ENCODE measurements at regions not wholly inside any gene's neighbourhood (a gene's known extent, or its start where the extent isn't known, plus 50 kb on each side); places are given as distances from the start of the nearest gene placed in this dataset.
"Not testable (repeated sequence)": the region's sequence is repeated elsewhere in the genome, so short reads cannot be mapped to it uniquely, and the experiment has no call there.

GRCh38 chr13:80931766-80932165 lies 590.8 kb upstream of the SPRY2 start:
- Histone ChIP-seq H3K27ac (ENCODE audit: poor library complexity, severe bottlenecking) (no peak overlapping the region), H3K9me3 (ENCODE audit: severe bottlenecking) (no peaks in the 10 kb centered on the region), H3K36me3 (ENCODE audit: low read depth) (no peaks in the 10 kb centered on the region), H3K4me1 (ENCODE audit: insufficient read depth, poor library complexity, severe bottlenecking) (no peaks in the 10 kb centered on the region), H3K27me3 (ENCODE audit: insufficient read depth, poor library complexity, severe bottlenecking) (no peaks in the 10 kb centered on the region), H3K4me3 (ENCODE audit: severe bottlenecking) (no peak overlapping the region)
- DNase-seq (ENCODE audit: low spot score), result no peak
- ATAC-seq (ENCODE audit: low read depth), result no peak
- TF ChIP-seq CTCF (IDR thresholded peaks at IDR 0.05; ENCODE audit: poor library complexity, severe bottlenecking), result no peak

DNA sequence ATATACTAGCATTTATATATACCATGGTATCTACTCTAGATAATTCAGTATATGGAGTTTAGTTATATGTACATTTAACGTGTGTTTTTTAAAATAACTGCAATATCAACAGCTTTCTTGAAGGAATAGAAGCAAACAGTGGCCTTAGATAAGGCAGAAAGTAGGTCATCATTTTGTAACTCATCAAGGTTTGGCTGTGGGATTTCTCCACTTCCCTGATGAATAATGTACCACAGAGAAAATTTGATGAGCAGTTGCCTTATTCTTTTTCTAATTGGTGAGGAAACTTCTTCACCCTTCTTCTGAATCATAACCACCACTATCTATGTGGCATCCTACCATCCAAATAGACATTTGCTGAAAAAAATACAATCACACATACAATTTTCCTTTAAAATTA lies 590.2 kb upstream of the SPRY2 start:
- Histone ChIP-seq H3K27ac (ENCODE audit: poor library complexity, severe bottlenecking) (no peak overlapping the region), H3K9me3 (ENCODE audit: severe bottlenecking) (no peaks in the 10 kb centered on the region), H3K4me3 (ENCODE audit: severe bottlenecking) (no peak overlapping the region), H3K27me3 (ENCODE audit: insufficient read depth, poor library complexity, severe bottlenecking) (no peaks in the 10 kb centered on the region), H3K36me3 (ENCODE audit: low read depth) (no peaks in the 10 kb centered on the region), H3K4me1 (ENCODE audit: insufficient read depth, poor library complexity, severe bottlenecking) (no peaks in the 10 kb centered on the region)
- DNase-seq (ENCODE audit: low spot score), result no peak
- no peak for ATAC-seq (ENCODE audit: low read depth)
- no peak for TF ChIP-seq CTCF (IDR thresholded peaks at IDR 0.05; ENCODE audit: poor library complexity, severe bottlenecking)

DNA sequence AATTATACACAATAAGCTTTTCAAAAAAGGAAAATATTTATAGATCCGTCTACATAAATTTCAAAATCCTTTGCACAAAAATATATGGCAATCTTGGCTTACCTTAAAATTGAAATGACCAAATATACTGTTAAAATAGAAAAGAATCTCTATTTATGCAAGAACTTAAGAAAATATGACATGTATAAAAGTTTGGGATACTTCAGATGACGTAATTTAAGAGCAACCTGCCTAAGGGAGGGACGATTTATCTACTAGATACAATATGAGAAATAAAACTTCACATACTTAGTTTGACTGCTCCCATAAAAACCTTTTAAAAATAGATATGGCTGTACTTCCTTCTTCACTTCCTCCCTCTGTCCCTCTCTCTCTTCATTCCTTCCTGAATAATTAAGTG lies 587.3 kb upstream of the SPRY2 start:
- no peak for TF ChIP-seq CTCF (IDR thresholded peaks at IDR 0.05; ENCODE audit: poor library complexity, severe bottlenecking)
- no peaks in the 10 kb centered on the region for H3K4me1 ChIP-seq (ENCODE audit: insufficient read depth, poor library complexity, severe bottlenecking)
- H3K4me3 ChIP-seq (ENCODE audit: severe bottlenecking), result no peak overlapping the region
- no peaks in the 10 kb centered on the region for H3K36me3 ChIP-seq (ENCODE audit: low read depth)
- H3K27me3 ChIP-seq (ENCODE audit: insufficient read depth, poor library complexity, severe bottlenecking), result no peaks in the 10 kb centered on the region
- H3K27ac ChIP-seq (ENCODE audit: poor library complexity, severe bottlenecking), result no peak overlapping the region
- no peak for DNase-seq (ENCODE audit: low spot score)
- no peaks in the 10 kb centered on the region for H3K9me3 ChIP-seq (ENCODE audit: severe bottlenecking)
- ATAC-seq (ENCODE audit: low read depth), result no peak

GRCh38 chr13:80926024-80926423 lies 585.1 kb upstream of the SPRY2 start:
- not testable (repeated sequence) for DNase-seq (ENCODE audit: low spot score); H3K27me3 ChIP-seq (ENCODE audit: insufficient read depth, poor library complexity, severe bottlenecking); H3K4me3 ChIP-seq (ENCODE audit: severe bottlenecking); H3K4me1 ChIP-seq (ENCODE audit: insufficient read depth, poor library complexity, severe bottlenecking); H3K36me3 ChIP-seq (ENCODE audit: low read depth); ATAC-seq (ENCODE audit: low read depth); H3K9me3 ChIP-seq (ENCODE audit: severe bottlenecking); H3K27ac ChIP-seq (ENCODE audit: poor library complexity, severe bottlenecking)

DNA sequence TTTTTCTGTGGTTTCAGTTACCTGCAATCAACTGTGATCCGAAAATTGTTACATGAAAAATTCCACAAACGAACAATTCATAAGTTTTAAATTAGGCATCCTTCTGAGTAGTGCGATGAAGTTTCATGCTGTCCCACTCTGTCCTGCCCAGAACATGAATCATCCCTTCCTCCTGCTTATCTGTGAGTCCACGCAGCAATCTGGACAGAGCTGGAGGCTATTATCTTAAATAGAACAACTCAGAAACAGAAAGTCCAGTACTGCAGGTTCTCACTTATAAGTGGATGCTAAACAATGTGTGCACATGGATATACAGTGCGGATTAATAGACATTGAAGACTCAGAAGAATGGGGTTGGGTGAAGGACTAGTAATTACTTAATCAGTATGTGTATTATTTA lies 583.7 kb upstream of the SPRY2 start:
- no peak for TF ChIP-seq CTCF (IDR thresholded peaks at IDR 0.05; ENCODE audit: poor library complexity, severe bottlenecking)
- H3K9me3 ChIP-seq (ENCODE audit: severe bottlenecking), result no peaks in the 10 kb centered on the region
- DNase-seq (ENCODE audit: low spot score) (no peak), ATAC-seq (ENCODE audit: low read depth) (no peak)
- no peak overlapping the region for H3K27ac ChIP-seq (ENCODE audit: poor library complexity, severe bottlenecking)
- no peaks in the 10 kb centered on the region for H3K36me3 ChIP-seq (ENCODE audit: low read depth)
- H3K4me3 ChIP-seq (ENCODE audit: severe bottlenecking), result no peak overlapping the region
- no peaks in the 10 kb centered on the region for H3K4me1 ChIP-seq (ENCODE audit: insufficient read depth, poor library complexity, severe bottlenecking)
- no peaks in the 10 kb centered on the region for H3K27me3 ChIP-seq (ENCODE audit: insufficient read depth, poor library complexity, severe bottlenecking)
